SK-N-SH treated with all-trans-retinoic acid at 6 μM for 48 hours (cell line): ENCODE measurements at regions not wholly inside any gene's neighbourhood (a gene's known extent, or its start where the extent isn't known, plus 50 kb on each side); places are given as distances from the start of the nearest gene placed in this dataset.
A peak's percentile ranks its signal among the peaks of the same experiment; 100 is the strongest.
"Not testable (repeated sequence)": the region's sequence is repeated elsewhere in the genome, so short reads cannot be mapped to it uniquely, and the experiment has no call there.

ENCODE experiments used
- ATAC-seq: fragments of 200-7000 bp; cut with Tn5 transposase; 3 replicates; pipeline ENCODE4 v1.9.1; 2020; ENCODE audit warnings: mild to moderate bottlenecking, moderate library complexity
- ARNTL ChIP-seq: fragments of 450-650 bp; formaldehyde crosslinking; IDR thresholded peaks from 2 replicates; pipeline ENCODE4 v1.5.0; 2020; ENCODE audit warnings: low read depth, mild to moderate bottlenecking, moderate library complexity, borderline replicate concordance
- BACH2 ChIP-seq: fragments of 250-450 bp; sonication (Bioruptor Pico); IDR thresholded peaks from 2 replicates; pipeline ENCODE4 v1.9.0; 2021; ENCODE audit warnings: mild to moderate bottlenecking, borderline replicate concordance
- CREB5 ChIP-seq: fragments of 250-450 bp; sonication (Bioruptor Pico); IDR thresholded peaks from 2 replicates; pipeline ENCODE4 v1.5.1; 2020; ENCODE audit warnings: low read depth, mild to moderate bottlenecking, moderate library complexity
- CSDC2 ChIP-seq: fragments of 250-450 bp; sonication (Bioruptor Pico); IDR thresholded peaks from 2 replicates; pipeline ENCODE4 v1.5.0; 2020; ENCODE audit warnings: mild to moderate bottlenecking, moderate library complexity
- CSRNP3 ChIP-seq: fragments of 250-450 bp; sonication (Bioruptor Pico); IDR thresholded peaks from 2 replicates; pipeline ENCODE4 v1.5.1; 2021; ENCODE audit warnings: mild to moderate bottlenecking, moderate library complexity
- ESRRG ChIP-seq: fragments of 250-450 bp; sonication (Bioruptor Pico); IDR thresholded peaks from 2 replicates; pipeline ENCODE4 v1.6.1; 2021; ENCODE audit warnings: mild to moderate bottlenecking
- GLIS3 ChIP-seq: fragments of 250-450 bp; sonication (Bioruptor Pico); IDR thresholded peaks from 2 replicates; pipeline ENCODE4 v1.5.0; 2020; ENCODE audit warnings: mild to moderate bottlenecking, moderate library complexity
- ISL1 ChIP-seq: fragments of 250-450 bp; sonication (Bioruptor Pico); IDR thresholded peaks from 2 replicates; pipeline ENCODE4 v2.1.2; 2022; ENCODE audit warnings: mild to moderate bottlenecking, moderate library complexity
- OSR1 ChIP-seq: fragments of 250-450 bp; sonication (Bioruptor Pico); IDR thresholded peaks from 2 replicates; pipeline ENCODE4 v1.8.0; 2022; ENCODE audit warnings: moderate library complexity, mild to moderate bottlenecking, inconsistent platforms
- PATZ1 ChIP-seq: fragments of 250-450 bp; sonication (Bioruptor Pico); IDR thresholded peaks from 2 replicates; pipeline ENCODE4 v1.8.0; 2020; ENCODE audit warnings: mild to moderate bottlenecking, moderate library complexity, borderline replicate concordance
- PPARA ChIP-seq: fragments of 250-450 bp; sonication (Bioruptor Pico); IDR thresholded peaks from 2 replicates; pipeline ENCODE4 v1.5.0; 2020; ENCODE audit warnings: mild to moderate bottlenecking, borderline replicate concordance
- RARB ChIP-seq: fragments of 250-450 bp; sonication (Bioruptor Pico); IDR thresholded peaks from 2 replicates; pipeline ENCODE4 v1.8.0; 2021; ENCODE audit warnings: mild to moderate bottlenecking, moderate library complexity
- TCF4 ChIP-seq: fragments of 250-450 bp; sonication (Bioruptor Pico); IDR thresholded peaks from 2 replicates; pipeline ENCODE4 v1.8.0; 2021; ENCODE audit warnings: mild to moderate bottlenecking, moderate library complexity, borderline replicate concordance
- TOX ChIP-seq: fragments of 250-450 bp; sonication (Bioruptor Pico); IDR thresholded peaks from 2 replicates; pipeline ENCODE4 v1.8.0; 2021; ENCODE audit warnings: mild to moderate bottlenecking, moderate library complexity, borderline replicate concordance
- ZC3H10 ChIP-seq: fragments of 250-450 bp; sonication (Bioruptor Pico); IDR thresholded peaks from 2 replicates; pipeline ENCODE4 v1.5.1; 2021; ENCODE audit warnings: mild to moderate bottlenecking, moderate library complexity
- ZFP3 ChIP-seq: fragments of 250-450 bp; sonication (Bioruptor Pico); IDR thresholded peaks from 2 replicates; pipeline ENCODE4 v1.5.0; 2020; ENCODE audit warnings: mild to moderate bottlenecking, moderate library complexity
- ZFP30 ChIP-seq: fragments of 450-650 bp; formaldehyde crosslinking; IDR thresholded peaks from 2 replicates; pipeline ENCODE4 v1.5.0; 2022; ENCODE audit warnings: mild to moderate bottlenecking, moderate library complexity
- ZNF565 ChIP-seq: fragments of 450-650 bp; formaldehyde crosslinking; conservative IDR thresholded peaks from 2 replicates; pipeline ENCODE4 v1.5.0; 2020; ENCODE audit warnings: low read depth, mild to moderate bottlenecking, moderate library complexity
- ZNF70 ChIP-seq: fragments of 450-650 bp; formaldehyde crosslinking; IDR thresholded peaks from 2 replicates; pipeline ENCODE4 v1.5.0; 2020; ENCODE audit warnings: mild to moderate bottlenecking, moderate library complexity
- ZNF8 ChIP-seq: fragments of 450-650 bp; formaldehyde crosslinking; IDR thresholded peaks from 2 replicates; pipeline ENCODE4 v1.5.0; 2020; ENCODE audit warnings: mild to moderate bottlenecking, moderate library complexity

- TF ChIP-seq TCF4 (CRISPR knock-in tag): no peak
- no peak for TF ChIP-seq RARB (CRISPR knock-in tag)
- no peak for TF ChIP-seq GLIS3 (CRISPR knock-in tag)
- no peak for TF ChIP-seq ESRRG (CRISPR knock-in tag)
- TF ChIP-seq OSR1 (CRISPR knock-in tag): no peak
- TF ChIP-seq ISL1: no peak
- TF ChIP-seq ZFP30 (CRISPR knock-in tag): no peak
- ATAC-seq: no peak
Observed at GRCh38 chr20:53819973-53820451, 226.4 kb upstream of the ZNF217 start.

- no peak for TF ChIP-seq CREB5 (CRISPR knock-in tag)
- peak; percentile 68 for TF ChIP-seq ZFP30 (CRISPR knock-in tag)
- TF ChIP-seq TOX: no peak
- TF ChIP-seq ESRRG (CRISPR knock-in tag): no peak
- TF ChIP-seq, all 23 proteins: peak for 1
- no peak for ATAC-seq
Observed at GRCh38 chr20:53818457-53819177, 225.0 kb upstream of the ZNF217 start.

- not testable (repeated sequence) for ATAC-seq
Observed at GRCh38 chr20:53817513-53817912, 223.9 kb upstream of the ZNF217 start.

GRCh38 chr20:53816872-53817398 lies 223.3 kb upstream of the ZNF217 start:
- ATAC-seq: no peak
- TF ChIP-seq ZNF70 (CRISPR knock-in tag): no peak
- TF ChIP-seq ZFP3 (CRISPR knock-in tag): no peak
- no peak for TF ChIP-seq RARB (CRISPR knock-in tag)
- TF ChIP-seq CSRNP3 (CRISPR knock-in tag): no peak
- TF ChIP-seq CSDC2 (CRISPR knock-in tag): no peak
- TF ChIP-seq ZFP30 (CRISPR knock-in tag): no peak
- TF ChIP-seq TOX: no peak
- no peak for TF ChIP-seq GLIS3 (CRISPR knock-in tag)
- no peak for TF ChIP-seq ZNF8 (CRISPR knock-in tag)
- no peak for TF ChIP-seq ZC3H10
- no peak for TF ChIP-seq PATZ1 (CRISPR knock-in tag)
- TF ChIP-seq ZNF565 (CRISPR knock-in tag): no peak
- TF ChIP-seq PPARA (CRISPR knock-in tag): no peak
- TF ChIP-seq ARNTL (CRISPR knock-in tag): no peak
- TF ChIP-seq BACH2 (CRISPR knock-in tag): no peak
- no peak for TF ChIP-seq CREB5 (CRISPR knock-in tag)

GRCh38 chr20:53815509-53815908 lies 221.9 kb upstream of the ZNF217 start:
- ATAC-seq: peak; percentile 44; the same call in 2 of the 3 replicates
- TF ChIP-seq CSDC2 (CRISPR knock-in tag) (no peak), ISL1 (peak; percentile 58)
